C4-2B (cell line): ENCODE measurements at regions not wholly inside any gene's neighbourhood (a gene's known extent, or its start where the extent isn't known, plus 50 kb on each side); places are given as distances from the start of the nearest gene placed in this dataset.

Experiments used
- ZFX ChIP-seq: fragments of 450-650 bp; IDR thresholded peaks from 2 replicates; pipeline ENCODE4 v1.6.1; 2017
- TF ChIP-seq, protein P1 (sequence below): fragments of 450-650 bp; conservative IDR thresholded peaks from 2 replicates; pipeline ENCODE4 v1.5.1; 2017; ENCODE audit warnings: mild to moderate bottlenecking

GRCh38 chr3:72114773-72115172 lies 329.8 kb upstream of the PROK2 start:
- TF ChIP-seq, protein P1, sequence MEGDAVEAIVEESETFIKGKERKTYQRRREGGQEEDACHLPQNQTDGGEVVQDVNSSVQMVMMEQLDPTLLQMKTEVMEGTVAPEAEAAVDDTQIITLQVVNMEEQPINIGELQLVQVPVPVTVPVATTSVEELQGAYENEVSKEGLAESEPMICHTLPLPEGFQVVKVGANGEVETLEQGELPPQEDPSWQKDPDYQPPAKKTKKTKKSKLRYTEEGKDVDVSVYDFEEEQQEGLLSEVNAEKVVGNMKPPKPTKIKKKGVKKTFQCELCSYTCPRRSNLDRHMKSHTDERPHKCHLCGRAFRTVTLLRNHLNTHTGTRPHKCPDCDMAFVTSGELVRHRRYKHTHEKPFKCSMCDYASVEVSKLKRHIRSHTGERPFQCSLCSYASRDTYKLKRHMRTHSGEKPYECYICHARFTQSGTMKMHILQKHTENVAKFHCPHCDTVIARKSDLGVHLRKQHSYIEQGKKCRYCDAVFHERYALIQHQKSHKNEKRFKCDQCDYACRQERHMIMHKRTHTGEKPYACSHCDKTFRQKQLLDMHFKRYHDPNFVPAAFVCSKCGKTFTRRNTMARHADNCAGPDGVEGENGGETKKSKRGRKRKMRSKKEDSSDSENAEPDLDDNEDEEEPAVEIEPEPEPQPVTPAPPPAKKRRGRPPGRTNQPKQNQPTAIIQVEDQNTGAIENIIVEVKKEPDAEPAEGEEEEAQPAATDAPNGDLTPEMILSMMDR: no peak
- TF ChIP-seq ZFX: no peak
